GM12878 (cell line): ENCODE measurements at regions not wholly inside any gene's neighbourhood (a gene's known extent, or its start where the extent isn't known, plus 50 kb on each side); places are given as distances from the start of the nearest gene placed in this dataset.

Experiments
- ATAC-seq: fragments of 200-7000 bp; cut with Tn5 transposase; 3 replicates; pipeline ENCODE4 v1.9.1; 2020; ENCODE audit warnings: mild to moderate bottlenecking, moderate library complexity
- BruUV-seq: library from RNA; stranded (reverse); fragments of 400-500 nt; replicated peaks from 2 replicates; lab custom pipeline; 2021; lab: Mats Ljungman, UMichigan
- CTCF ChIA-PET: fragments of 300-600 bp; sonication (Branson Sonifier 250); formaldehyde crosslinking; extraction: SDS; loops from one replicate; lab custom pipeline; 2021; ENCODE audit warnings: inconsistent platforms; lab: Yijun Ruan, JAX
- POLR2A ChIA-PET: fragments of 350-600 bp; formaldehyde crosslinking; extraction: SDS; loops from one replicate; lab custom pipeline; 2021; ENCODE audit warnings: inconsistent platforms; lab: Charles Lee
- RAD21 ChIA-PET: fragments of 300-600 bp; sonication (Branson Sonifier 250); formaldehyde crosslinking; loops from one replicate; lab custom pipeline; 2023; ENCODE audit warnings: antibody characterized with exemption; ENCODE audit not compliant: unreplicated experiment; lab: Charles Lee
- SMC1A ChIA-PET: fragments of 300-600 bp; sonication (Branson Sonifier 250); formaldehyde crosslinking; loops from one replicate; lab custom pipeline; 2023; ENCODE audit not compliant: unreplicated experiment, uncharacterized antibody; lab: Charles Lee
- DNase-seq: peaks from one replicate; pipeline ENCODE4 v3.0.0-alpha.2; 2011; ENCODE audit warnings: low read depth, low spot score
- FAIRE-seq: peaks from 3 replicates; lab custom pipeline; 2011; peaks lifted over from hg19 to GRCh38; lab: Jason Lieb, UNC
- H2AFZ ChIP-seq: 2 replicates; pipeline ENCODE4 v1.6.0; 2011; ENCODE audit warnings: low read depth, low read length, control low read depth; ENCODE audit not compliant: control insufficient read depth
- H3K27ac ChIP-seq: 2 replicates; pipeline ENCODE4 v1.5.1; 2011; ENCODE audit warnings: control low read depth; ENCODE audit not compliant: control insufficient read depth, insufficient read depth
- H3K27me3 ChIP-seq, 2 experiments: replicated peaks in 1 of 2; 2 replicates each; pipeline versions ENCODE4 v1.6.0 to v1.6.1; 2011; ENCODE audit warnings: low read length in 1 of 2; ENCODE audit not compliant: control insufficient read depth in 2 of 2, insufficient read depth in 2 of 2
- H3K36me3 ChIP-seq, 2 experiments: 2 replicates each; pipeline ENCODE4 v1.5.1; 2011; ENCODE audit warnings: low read length in 1 of 2; ENCODE audit not compliant: control insufficient read depth in 2 of 2, insufficient read depth in 2 of 2
- H3K4me1 ChIP-seq: 2 replicates; pipeline ENCODE4 v1.6.1; 2011; ENCODE audit warnings: mild to moderate bottlenecking, low read length, moderate library complexity, mixed read lengths; ENCODE audit not compliant: control insufficient read depth, insufficient read depth
- H3K4me2 ChIP-seq: 2 replicates; pipeline ENCODE4 v1.6.0; 2011; ENCODE audit warnings: control low read depth; ENCODE audit not compliant: control insufficient read depth, insufficient read depth
- H3K4me3 ChIP-seq: fragments of 200-600 bp; sonication (generic); 2 replicates; pipeline ENCODE4 v1.5.1; 2016
- H3K79me2 ChIP-seq: 2 replicates; pipeline ENCODE4 v1.6.0; 2011; ENCODE audit warnings: low read length; ENCODE audit not compliant: control insufficient read depth, insufficient read depth
- H3K9ac ChIP-seq: 2 replicates; pipeline ENCODE4 v1.8.0; 2011; ENCODE audit warnings: low read length, control low read depth, mixed read lengths; ENCODE audit not compliant: control insufficient read depth, insufficient read depth
- H3K9me3 ChIP-seq: replicated peaks from 3 replicates; pipeline ENCODE4 v1.5.1; 2011; ENCODE audit warnings: mild to moderate bottlenecking, low read length; ENCODE audit not compliant: control insufficient read depth, insufficient read depth
- H4K20me1 ChIP-seq: 2 replicates; pipeline ENCODE4 v1.6.0; 2011; ENCODE audit not compliant: control insufficient read depth, insufficient read depth
- ASH2L ChIP-seq: fragments of 300-600, 200-600 bp; sonication (generic); IDR thresholded peaks from 2 replicates; pipeline ENCODE4 v1.6.1; 2017; ENCODE audit warnings: low read depth, mild to moderate bottlenecking, borderline replicate concordance
- ESRRA ChIP-seq: IDR thresholded peaks from 2 replicates; pipeline ENCODE4 v1.6.1; 2012; ENCODE audit warnings: mild to moderate bottlenecking, low read length, improper control_type of control experiment
- KAT2A ChIP-seq: conservative IDR thresholded peaks from 2 replicates; pipeline ENCODE4 v1.6.1; 2011; ENCODE audit warnings: low read depth, low read length; ENCODE audit not compliant: control insufficient read depth
- KDM1A ChIP-seq: fragments of 200-600 bp; sonication (generic); IDR thresholded peaks from 2 replicates; pipeline ENCODE4 v1.6.1; 2016; ENCODE audit warnings: borderline replicate concordance
- MEF2A ChIP-seq: IDR thresholded peaks from 2 replicates; pipeline ENCODE4 v1.6.1; 2011; ENCODE audit warnings: low read depth, mild to moderate bottlenecking, low read length, moderate library complexity; ENCODE audit not compliant: insufficient read depth
- NFXL1 ChIP-seq: fragments of 450-650 bp; IDR thresholded peaks from 2 replicates; pipeline ENCODE4 v1.6.1; 2017; ENCODE audit warnings: antibody characterized with exemption, mild to moderate bottlenecking, borderline replicate concordance
- NR2C2 ChIP-seq: IDR thresholded peaks from 2 replicates; pipeline ENCODE4 v1.6.1; 2011; ENCODE audit warnings: borderline replicate concordance, low read depth; ENCODE audit not compliant: control insufficient read depth, insufficient read length
- RAD21 ChIP-seq: IDR thresholded peaks from 2 replicates; pipeline ENCODE4 v1.6.1; 2011; ENCODE audit warnings: mild to moderate bottlenecking, low read depth, low read length, moderate library complexity; ENCODE audit not compliant: insufficient read depth
- RB1 ChIP-seq: fragments of 450-650 bp; formaldehyde crosslinking; IDR thresholded peaks from 2 replicates; pipeline ENCODE4 v1.6.1; 2017; ENCODE audit warnings: mild to moderate bottlenecking, borderline replicate concordance
- RELB ChIP-seq: fragments of 450-650 bp; IDR thresholded peaks from 2 replicates; pipeline ENCODE4 v1.6.1; 2017; ENCODE audit warnings: low read depth, mild to moderate bottlenecking, moderate library complexity
- SIX5 ChIP-seq: IDR thresholded peaks from 2 replicates; pipeline ENCODE4 v1.6.1; 2011; ENCODE audit warnings: mild to moderate bottlenecking, low read depth, low read length, moderate library complexity; ENCODE audit not compliant: severe bottlenecking
- TCF7 ChIP-seq: IDR thresholded peaks from 2 replicates; pipeline ENCODE4 v1.6.1; 2014; ENCODE audit warnings: antibody characterized with exemption, borderline replicate concordance
- ZBTB33 ChIP-seq: fragments of 450-650 bp; IDR thresholded peaks from 2 replicates; pipeline ENCODE4 v1.6.1; 2017; ENCODE audit warnings: mild to moderate bottlenecking
- WGBS: methylation state at CpG from one replicate; pipeline ENCODE4 v1.1.6; 2016; ENCODE audit warnings: low lambda C conversion rate; ENCODE audit not compliant: insufficient replicate concordance, insufficient coverage; ENCODE audit errors: missing lambda C conversion rate; 5-methylcytosine and 5-hydroxymethylcytosine counted together
- in situ Hi-C: fragments of 300-500 bp; cut with MboI; formaldehyde crosslinking; loops from 9 replicates; pipeline ENCODE4 v1.14.3; 2018; ENCODE audit warnings: mixed read lengths
- intact Hi-C: fragments of 100-400 bp; cut with micrococcal nuclease; formaldehyde crosslinking; loops from one replicate; pipeline ENCODE4 v1.14.2; 2022; ENCODE audit not compliant: unreplicated experiment
- TF ChIP-seq, protein P1 (sequence below): IDR thresholded peaks from 2 replicates; pipeline ENCODE4 v1.6.1; 2012; ENCODE audit warnings: low read depth, low read length, improper control_type of control experiment

DNA sequence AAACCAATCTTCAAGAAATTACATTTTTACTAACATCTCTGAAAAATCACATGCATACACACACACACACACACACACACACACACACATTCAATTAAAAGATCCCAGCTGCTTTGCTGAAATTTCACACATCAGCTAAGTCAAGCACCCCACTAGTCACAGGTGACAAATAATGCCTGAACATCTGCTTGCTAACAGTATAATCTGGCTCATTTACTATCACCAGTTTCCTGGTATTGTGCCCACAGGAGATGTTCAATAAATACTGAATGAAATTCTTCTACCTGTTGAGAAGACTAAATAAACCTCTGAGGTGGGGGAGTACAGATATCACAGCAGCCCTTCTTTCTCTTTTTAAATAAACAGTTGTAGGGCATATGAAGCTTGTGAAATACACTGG, 994.0 kb downstream of the ARAP2 start:
- DNase-seq = no peak
- H3K27ac ChIP-seq = no peak overlapping the region
- FAIRE-seq = no peak
- ChIA-PET CTCF (no interaction called here), SMC1A (no interaction called here), RAD21 (no interaction called here), POLR2A (no interaction called here)
- no peaks in the 10 kb centered on the region for H4K20me1 ChIP-seq
- no peaks in the 10 kb centered on the region for H3K27me3 ChIP-seq
- no peaks in the 10 kb centered on the region for H3K9me3 ChIP-seq
- no peak overlapping the region for H3K9ac ChIP-seq
- intact Hi-C loops = no loop called here
- BruUV-seq = no TSS peak
- ATAC-seq = no peak
- in situ Hi-C loops = no loop called here
- no peaks in the 10 kb centered on the region for H3K79me2 ChIP-seq
- H2AFZ ChIP-seq = no peak overlapping the region
- no peak overlapping the region for H3K4me3 ChIP-seq
- no peaks in the 10 kb centered on the region for H3K4me1 ChIP-seq
- no peaks in the 10 kb centered on the region for H3K36me3 ChIP-seq
- no peak overlapping the region for H3K4me2 ChIP-seq
- TF ChIP-seq, protein P1, sequence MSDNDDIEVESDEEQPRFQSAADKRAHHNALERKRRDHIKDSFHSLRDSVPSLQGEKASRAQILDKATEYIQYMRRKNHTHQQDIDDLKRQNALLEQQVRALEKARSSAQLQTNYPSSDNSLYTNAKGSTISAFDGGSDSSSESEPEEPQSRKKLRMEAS = no peak
- TF ChIP-seq RELB (no peak), ASH2L (no peak)

DNA sequence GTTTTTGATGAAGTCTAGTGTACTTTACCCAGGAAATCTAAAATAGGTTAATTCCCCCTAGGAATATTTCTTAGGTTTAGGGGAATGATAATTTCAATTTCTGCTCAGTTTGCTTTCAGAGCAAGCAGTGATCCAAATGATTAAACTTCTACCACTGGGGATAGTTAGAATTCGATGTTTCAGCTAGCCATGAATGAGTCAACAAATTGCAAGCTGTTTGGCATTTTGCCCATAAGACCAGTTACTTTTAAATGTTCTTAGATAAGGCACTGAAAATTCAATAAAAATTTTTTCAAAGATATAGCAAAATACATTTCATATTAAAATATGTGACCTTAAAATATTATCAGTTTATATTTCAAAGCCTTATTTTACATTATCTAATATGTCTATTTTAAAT, 993.6 kb downstream of the ARAP2 start:
- Histone ChIP-seq H3K27me3 (no peaks in the 10 kb centered on the region), H3K27ac (no peak overlapping the region), H3K79me2 (no peaks in the 10 kb centered on the region), H3K9ac (no peak overlapping the region), H3K9me3 (no peaks in the 10 kb centered on the region), H2AFZ (no peak overlapping the region), H4K20me1 (no peaks in the 10 kb centered on the region), H3K36me3 (no peaks in the 10 kb centered on the region), H3K4me3 (no peak overlapping the region), H3K4me2 (no peak overlapping the region), H3K4me1 (no peaks in the 10 kb centered on the region)
- FAIRE-seq = no peak
- no peak for ATAC-seq
- intact Hi-C loops (no loop called here), in situ Hi-C loops (no loop called here)
- CTCF ChIA-PET = no interaction called here
- POLR2A ChIA-PET = no interaction called here
- RAD21 ChIA-PET = no interaction called here
- DNase-seq = no peak
- SMC1A ChIA-PET = no interaction called here
- 0% methylated on average over 1 of the region's 1 CpG for WGBS
- no TSS peak for BruUV-seq
- TF ChIP-seq RAD21 (no peak), RB1 (no peak), SIX5 (no peak), MEF2A (no peak), KDM1A (no peak), ZBTB33 (no peak), ESRRA (no peak), NR2C2 (no peak), TCF7 (no peak), NFXL1 (no peak), KAT2A (no peak)
